ENCODE measurements at regions not wholly inside any gene's neighbourhood (a gene's known extent, or its start where the extent isn't known, plus 50 kb on each side); places are given as distances from the start of the nearest gene placed in this dataset.

- no peak for DNase-seq
These were observed 177.1 kb upstream of the HAAO start for GRCh38 chr2:42969231-42970150.

- DNase-seq, result no peak
These were observed 175.7 kb upstream of the HAAO start for GRCh38 chr2:42967959-42968674.

- DNase-seq, result no peak
These were observed 173.5 kb upstream of the HAAO start for GRCh38 chr2:42965910-42966309.

GRCh38 chr2:42965196-42965595 is 172.8 kb upstream of the HAAO start:
- DNase-seq, result no peak

GRCh38 chr2:42964439-42965083 is 172.2 kb upstream of the HAAO start:
- no peak for DNase-seq

GRCh38 chr2:42963452-42964068 is 171.2 kb upstream of the HAAO start:
- DNase-seq, result no peak

- no peak for DNase-seq
These were observed 170.1 kb upstream of the HAAO start for GRCh38 chr2:42962508-42962953.

- no peak for DNase-seq
These were observed 169.6 kb upstream of the HAAO start for GRCh38 chr2:42961961-42962360.

GRCh38 chr2:42961385-42961811 is 169.0 kb upstream of the HAAO start:
- DNase-seq, result no peak

GRCh38 chr2:42960842-42961180 is 168.4 kb upstream of the HAAO start:
- DNase-seq, result no peak

- no peak for DNase-seq
These were observed 167.8 kb upstream of the HAAO start for GRCh38 chr2:42960002-42960841.

GRCh38 chr2:42959234-42960001 is 167.0 kb upstream of the HAAO start:
- no peak for DNase-seq

- DNase-seq, result no peak
These were observed 166.4 kb upstream of the HAAO start for GRCh38 chr2:42958741-42959233.

GRCh38 chr2:42957861-42958301 is 165.5 kb upstream of the HAAO start:
- no peak for DNase-seq

GRCh38 chr2:42957109-42957860 is 164.9 kb upstream of the HAAO start:
- no peak for DNase-seq

- no peak for DNase-seq
These were observed 162.0 kb upstream of the HAAO start for GRCh38 chr2:42954227-42954962.

- no peak for DNase-seq
These were observed 160.8 kb upstream of the HAAO start for GRCh38 chr2:42953216-42953615.

GRCh38 chr2:42951263-42951938 is 159.0 kb upstream of the HAAO start:
- DNase-seq, result no peak

GRCh38 chr2:42949125-42949524 is 156.7 kb upstream of the HAAO start:
- no peak for DNase-seq
